Neural progenitor cell (in vitro differentiated cells): ENCODE measurements at regions not wholly inside any gene's neighbourhood (a gene's known extent, or its start where the extent isn't known, plus 50 kb on each side); places are given as distances from the start of the nearest gene placed in this dataset.

Experiments used
- EZH2 ChIP-seq: fragments of 200-600 bp; sonication (generic); IDR thresholded peaks from 2 replicates; pipeline ENCODE4 v1.6.1; 2017; ENCODE audit warnings: antibody characterized with exemption, mild to moderate bottlenecking, moderate library complexity
- EZH2phosphoT487 ChIP-seq: fragments of 200-600 bp; sonication (generic); IDR thresholded peaks from 2 replicates; pipeline ENCODE4 v1.6.1; 2017; ENCODE audit warnings: antibody characterized with exemption
- TF ChIP-seq, protein P1 (sequence below): fragments of 200-600 bp; sonication (generic); IDR thresholded peaks from 2 replicates; pipeline ENCODE4 v1.5.1; 2017; ENCODE audit warnings: antibody characterized with exemption, mild to moderate bottlenecking

DNA sequence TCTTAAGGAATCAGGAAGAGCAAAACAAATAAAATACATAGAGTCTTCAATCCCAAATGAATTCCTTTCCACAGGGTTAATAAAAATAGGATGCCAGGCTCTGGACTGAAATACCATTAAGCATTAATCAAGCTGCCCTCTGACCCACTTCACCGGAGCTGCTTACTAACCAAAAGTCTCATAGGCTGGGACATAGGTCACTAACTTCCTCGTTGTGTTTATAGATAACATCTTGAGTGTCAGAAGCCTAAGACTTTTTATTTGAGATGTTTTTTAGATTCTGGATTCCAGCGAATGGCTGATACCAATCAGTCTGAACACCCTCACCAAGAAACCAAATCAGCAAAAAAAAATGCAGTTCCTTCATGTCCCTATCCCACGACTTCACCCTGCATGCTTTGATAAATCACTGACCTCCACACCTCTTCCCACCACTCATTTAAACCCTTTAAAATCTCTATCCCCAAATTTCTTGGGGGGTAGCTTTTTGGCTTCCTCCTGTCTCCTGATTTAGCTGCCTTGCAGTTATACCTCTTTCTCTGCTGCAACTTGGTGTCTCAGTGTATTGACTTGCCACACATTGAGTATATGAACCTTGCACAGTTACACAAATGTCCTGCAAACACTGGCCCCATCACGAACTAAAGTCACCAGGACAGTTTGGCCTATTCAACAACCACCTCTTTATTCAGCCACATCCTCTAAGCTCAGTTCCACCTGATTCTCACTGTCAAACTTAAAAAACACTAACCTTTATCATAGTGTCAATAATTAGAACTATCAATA is 399.3 kb downstream of the METTL4 start:
- TF ChIP-seq, protein P1, sequence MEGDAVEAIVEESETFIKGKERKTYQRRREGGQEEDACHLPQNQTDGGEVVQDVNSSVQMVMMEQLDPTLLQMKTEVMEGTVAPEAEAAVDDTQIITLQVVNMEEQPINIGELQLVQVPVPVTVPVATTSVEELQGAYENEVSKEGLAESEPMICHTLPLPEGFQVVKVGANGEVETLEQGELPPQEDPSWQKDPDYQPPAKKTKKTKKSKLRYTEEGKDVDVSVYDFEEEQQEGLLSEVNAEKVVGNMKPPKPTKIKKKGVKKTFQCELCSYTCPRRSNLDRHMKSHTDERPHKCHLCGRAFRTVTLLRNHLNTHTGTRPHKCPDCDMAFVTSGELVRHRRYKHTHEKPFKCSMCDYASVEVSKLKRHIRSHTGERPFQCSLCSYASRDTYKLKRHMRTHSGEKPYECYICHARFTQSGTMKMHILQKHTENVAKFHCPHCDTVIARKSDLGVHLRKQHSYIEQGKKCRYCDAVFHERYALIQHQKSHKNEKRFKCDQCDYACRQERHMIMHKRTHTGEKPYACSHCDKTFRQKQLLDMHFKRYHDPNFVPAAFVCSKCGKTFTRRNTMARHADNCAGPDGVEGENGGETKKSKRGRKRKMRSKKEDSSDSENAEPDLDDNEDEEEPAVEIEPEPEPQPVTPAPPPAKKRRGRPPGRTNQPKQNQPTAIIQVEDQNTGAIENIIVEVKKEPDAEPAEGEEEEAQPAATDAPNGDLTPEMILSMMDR = no peak
- TF ChIP-seq EZH2 (no peak), EZH2phosphoT487 (no peak)
